ENCODE measurements at regions not wholly inside any gene's neighbourhood (a gene's known extent, or its start where the extent isn't known, plus 50 kb on each side); places are given as distances from the start of the nearest gene placed in this dataset.

DNA sequence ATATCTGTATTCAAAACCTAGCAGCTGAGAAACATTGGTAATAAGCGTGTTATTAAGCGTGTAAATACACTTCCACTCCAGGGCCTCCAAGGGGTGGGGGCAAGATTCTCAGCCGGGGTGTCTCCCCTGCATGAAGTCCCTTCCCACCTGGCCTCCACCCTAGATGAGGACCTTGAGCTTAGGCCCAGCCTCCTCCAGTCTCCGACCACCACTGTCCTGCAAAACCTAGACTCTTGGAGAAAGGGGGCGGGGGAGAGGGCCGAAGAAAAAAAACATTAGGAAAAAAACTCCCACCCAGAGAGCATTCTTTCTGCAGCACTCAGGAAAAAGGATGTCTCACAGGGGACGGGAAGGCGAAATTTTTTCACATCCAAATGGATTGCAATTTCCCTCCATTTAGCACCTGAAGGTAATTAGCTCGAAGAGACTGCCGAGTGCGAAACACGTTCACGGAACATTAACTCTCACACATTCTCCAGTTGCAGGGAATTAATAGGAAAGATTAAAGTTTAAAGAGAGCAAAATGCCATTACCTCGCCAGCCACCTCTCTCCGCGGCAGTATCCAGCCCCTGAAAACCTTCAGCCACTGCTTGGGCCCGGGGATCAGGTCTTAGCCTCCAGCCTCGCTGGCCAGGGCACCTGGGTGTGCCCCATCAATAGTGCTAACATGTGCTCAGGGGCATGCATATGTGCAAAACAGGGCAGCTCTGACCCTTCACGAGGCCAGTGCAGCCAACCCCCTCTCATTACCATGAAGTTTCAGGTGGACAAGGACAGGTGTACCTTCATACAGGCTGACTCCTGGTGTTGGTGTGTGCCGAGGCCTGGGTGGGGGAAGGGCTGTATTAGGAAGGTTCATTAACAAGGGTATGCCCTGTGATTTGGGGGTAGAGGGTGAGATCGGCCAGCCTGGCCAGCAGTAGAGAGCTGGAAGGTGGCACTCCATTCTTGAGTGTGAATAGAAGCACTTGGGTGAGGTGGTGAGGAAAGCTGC, 77.2 kb downstream of the HIF1AN start:
- Histone ChIP-seq H3K4me1 (peaks cover 1% of the 10 kb centered on the region), H3K4me3 (ENCODE audit: low read depth, low read length) (no peak overlapping the region), H3K36me3 (ENCODE audit: control insufficient read depth, insufficient read depth, low read length) (no peaks in the 10 kb centered on the region), H3K27me3 (replicated peaks; ENCODE audit: control insufficient read depth, insufficient read depth, low read length) (0 out of 2 replicates have a peak, but pooled peaks cover 1% of the 10 kb centered on the region), H3K9me3 (no peaks in the 10 kb centered on the region)
- Mint-ChIP-seq H3K27ac (ENCODE audit: unreplicated experiment) (no peak overlapping the region), H3K36me3 (ENCODE audit: insufficient read depth, unreplicated experiment) (no peaks in the 10 kb centered on the region), H3K9me3 (ENCODE audit: unreplicated experiment) (no peaks in the 10 kb centered on the region), H3K4me1 (ENCODE audit: low read depth, unreplicated experiment) (no peaks in the 10 kb centered on the region), H3K27me3 (ENCODE audit: insufficient read depth, unreplicated experiment) (peaks cover 30% of the 10 kb centered on the region), H3K4me3 (ENCODE audit: unreplicated experiment) (no peak overlapping the region)
- intact Hi-C loops (cut with micrococcal nuclease; ENCODE audit: unreplicated experiment): no loop called here
- BruUV-seq (replicated peaks): no TSS peak
- no peak for DNase-seq
- CTCF ChIA-PET: no interaction called here
- POLR2A ChIA-PET: no interaction called here
- TF ChIP-seq, protein P1, sequence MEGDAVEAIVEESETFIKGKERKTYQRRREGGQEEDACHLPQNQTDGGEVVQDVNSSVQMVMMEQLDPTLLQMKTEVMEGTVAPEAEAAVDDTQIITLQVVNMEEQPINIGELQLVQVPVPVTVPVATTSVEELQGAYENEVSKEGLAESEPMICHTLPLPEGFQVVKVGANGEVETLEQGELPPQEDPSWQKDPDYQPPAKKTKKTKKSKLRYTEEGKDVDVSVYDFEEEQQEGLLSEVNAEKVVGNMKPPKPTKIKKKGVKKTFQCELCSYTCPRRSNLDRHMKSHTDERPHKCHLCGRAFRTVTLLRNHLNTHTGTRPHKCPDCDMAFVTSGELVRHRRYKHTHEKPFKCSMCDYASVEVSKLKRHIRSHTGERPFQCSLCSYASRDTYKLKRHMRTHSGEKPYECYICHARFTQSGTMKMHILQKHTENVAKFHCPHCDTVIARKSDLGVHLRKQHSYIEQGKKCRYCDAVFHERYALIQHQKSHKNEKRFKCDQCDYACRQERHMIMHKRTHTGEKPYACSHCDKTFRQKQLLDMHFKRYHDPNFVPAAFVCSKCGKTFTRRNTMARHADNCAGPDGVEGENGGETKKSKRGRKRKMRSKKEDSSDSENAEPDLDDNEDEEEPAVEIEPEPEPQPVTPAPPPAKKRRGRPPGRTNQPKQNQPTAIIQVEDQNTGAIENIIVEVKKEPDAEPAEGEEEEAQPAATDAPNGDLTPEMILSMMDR (IDR thresholded peaks at IDR 0.05; ENCODE audit: insufficient read depth in 1 of 2, low read depth in 1 of 2, low read length in 1 of 2, severe bottlenecking in 1 of 2, unreplicated experiment in 1 of 2): no peak

DNA sequence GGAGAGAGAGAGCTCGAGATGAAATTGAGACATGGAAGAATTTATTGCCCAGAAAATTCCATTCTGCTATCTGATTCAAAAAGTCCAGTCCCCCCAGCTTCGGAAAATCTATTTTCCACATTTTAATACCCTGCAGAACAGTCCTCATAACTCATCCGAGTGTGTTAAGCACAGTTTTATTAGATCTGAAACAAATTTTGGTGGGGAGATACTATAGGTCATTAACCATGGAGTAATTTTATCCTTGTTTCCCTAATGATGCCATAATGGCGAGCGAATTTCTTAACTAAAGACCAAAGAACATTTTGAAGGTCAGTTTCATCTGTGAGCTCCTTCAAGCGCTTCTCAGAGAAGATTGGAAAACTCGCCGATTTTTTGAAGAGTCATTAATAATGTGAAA, 78.1 kb downstream of the HIF1AN start:
- Mint-ChIP-seq H3K27ac (ENCODE audit: unreplicated experiment) (no peak overlapping the region), H3K36me3 (ENCODE audit: insufficient read depth, unreplicated experiment) (no peaks in the 10 kb centered on the region), H3K9me3 (ENCODE audit: unreplicated experiment) (no peaks in the 10 kb centered on the region), H3K4me1 (ENCODE audit: low read depth, unreplicated experiment) (no peaks in the 10 kb centered on the region), H3K4me3 (ENCODE audit: unreplicated experiment) (no peak overlapping the region), H3K27me3 (ENCODE audit: insufficient read depth, unreplicated experiment) (peaks cover 31% of the 10 kb centered on the region)
- BruUV-seq (replicated peaks): no TSS peak
- ChIA-PET CTCF (no interaction called here), POLR2A (no interaction called here)
- 0 out of 2 replicates have a peak, but pooled peaks cover 3% of the 10 kb centered on the region for H3K27me3 ChIP-seq (replicated peaks; ENCODE audit: control insufficient read depth, insufficient read depth, low read length)
- intact Hi-C loops (cut with micrococcal nuclease; ENCODE audit: unreplicated experiment): no loop called here
- H3K36me3 ChIP-seq (ENCODE audit: control insufficient read depth, insufficient read depth, low read length): no peaks in the 10 kb centered on the region
- no peak overlapping the region for H3K4me3 ChIP-seq (ENCODE audit: low read depth, low read length)
- no peaks in the 10 kb centered on the region for H3K9me3 ChIP-seq
- DNase-seq: no peak
- no peaks in the 10 kb centered on the region for H3K4me1 ChIP-seq
- TF ChIP-seq, protein P1 (IDR thresholded peaks at IDR 0.05; ENCODE audit: insufficient read depth in 1 of 2, low read depth in 1 of 2, low read length in 1 of 2, severe bottlenecking in 1 of 2, unreplicated experiment in 1 of 2): no peak

DNA sequence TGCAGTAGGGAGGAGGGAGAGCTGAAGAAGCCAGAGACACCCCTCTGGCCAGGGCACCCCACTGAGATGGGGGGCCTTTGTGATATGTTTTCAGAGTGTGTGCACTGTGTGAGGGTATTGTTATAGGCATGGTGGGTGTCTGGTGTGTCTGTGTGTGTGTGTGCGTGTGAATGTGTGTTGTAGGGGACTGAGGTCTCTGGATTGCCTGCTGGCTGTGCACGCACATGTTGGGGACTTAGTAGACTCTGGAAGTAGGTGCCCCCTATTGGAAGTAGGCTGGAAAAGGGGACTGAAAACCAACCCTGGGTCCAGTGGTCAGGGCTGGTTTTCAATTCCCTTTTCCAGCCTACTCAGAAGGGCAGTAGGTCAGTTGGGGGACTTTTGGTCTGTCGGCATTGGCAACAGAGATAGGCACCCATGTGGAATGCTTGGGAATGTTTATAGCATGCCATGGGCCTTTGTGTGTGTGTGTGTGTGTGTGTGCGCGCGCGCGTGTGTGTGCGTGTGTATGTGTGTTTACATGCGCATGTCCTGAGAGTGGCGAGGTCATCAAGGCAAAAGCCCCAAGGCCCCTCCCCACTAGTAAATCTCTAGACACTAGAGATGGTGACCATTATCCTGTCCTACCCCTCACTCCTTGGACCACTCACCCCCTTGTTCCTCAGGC, 78.8 kb downstream of the HIF1AN start:
- H3K9me3 Mint-ChIP-seq (ENCODE audit: unreplicated experiment): no peaks in the 10 kb centered on the region
- no peaks in the 10 kb centered on the region for H3K36me3 ChIP-seq (ENCODE audit: control insufficient read depth, insufficient read depth, low read length)
- peaks cover 38% of the 10 kb centered on the region for H3K27me3 Mint-ChIP-seq (ENCODE audit: insufficient read depth, unreplicated experiment)
- H3K27me3 ChIP-seq (replicated peaks; ENCODE audit: control insufficient read depth, insufficient read depth, low read length): 0 out of 2 replicates have a peak, but pooled peaks cover 3% of the 10 kb centered on the region
- ChIA-PET CTCF (no interaction called here), POLR2A (no interaction called here)
- TF ChIP-seq, protein P1 (IDR thresholded peaks at IDR 0.05; ENCODE audit: insufficient read depth in 1 of 2, low read depth in 1 of 2, low read length in 1 of 2, severe bottlenecking in 1 of 2, unreplicated experiment in 1 of 2): no peak
- H3K4me1 Mint-ChIP-seq (ENCODE audit: low read depth, unreplicated experiment): no peaks in the 10 kb centered on the region
- no peak overlapping the region for H3K27ac Mint-ChIP-seq (ENCODE audit: unreplicated experiment)
- no peaks in the 10 kb centered on the region for H3K4me1 ChIP-seq
- H3K4me3 ChIP-seq (ENCODE audit: low read depth, low read length): no peak overlapping the region
- no TSS peak for BruUV-seq (replicated peaks)
- DNase-seq: no peak
- no peak overlapping the region for H3K4me3 Mint-ChIP-seq (ENCODE audit: unreplicated experiment)
- no peaks in the 10 kb centered on the region for H3K9me3 ChIP-seq
- intact Hi-C loops (cut with micrococcal nuclease; ENCODE audit: unreplicated experiment): no loop called here
- H3K36me3 Mint-ChIP-seq (ENCODE audit: insufficient read depth, unreplicated experiment): no peaks in the 10 kb centered on the region

All from Caco-2 (cell line).